ENCODE measurements at regions not wholly inside any gene's neighbourhood (a gene's known extent, or its start where the extent isn't known, plus 50 kb on each side); places are given as distances from the start of the nearest gene placed in this dataset.
"Not testable (repeated sequence)": the region's sequence is repeated elsewhere in the genome, so short reads cannot be mapped to it uniquely, and the experiment has no call there.

DNA sequence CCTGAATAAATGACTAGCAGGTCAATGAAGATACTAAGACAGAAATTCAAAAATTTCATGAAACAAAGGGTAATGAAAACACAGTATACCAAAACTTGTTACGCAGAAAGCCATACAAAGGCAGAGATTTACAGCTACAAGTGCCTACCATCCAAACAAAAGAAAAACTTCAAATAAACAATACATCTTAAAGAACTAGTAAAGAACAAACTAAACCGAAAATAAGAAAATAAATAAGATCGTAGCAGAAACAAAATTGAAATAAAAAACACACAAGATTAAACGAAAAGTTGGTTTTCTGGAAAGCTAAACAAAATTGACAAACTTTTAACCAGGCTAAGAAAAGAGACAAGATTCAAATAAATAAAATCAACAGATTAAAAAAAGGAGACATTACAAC is 51.5 kb downstream of the VPREB1 start:
- not testable (repeated sequence) for H2AFZ ChIP-seq (ENCODE audit: low read length); H3K27ac ChIP-seq (ENCODE audit: insufficient read depth, low read length)

GRCh38 chr22:22297159-22297793 is 52.7 kb downstream of the VPREB1 start:
- Histone ChIP-seq H2AFZ (ENCODE audit: low read length) (peak overlapping the region; percentile 76), H3K4me3 (replicated peaks in 1 of 4; ENCODE audit: control extremely low read depth in 1 of 4, insufficient read depth in 1 of 4, low read depth in 3 of 4, low read length in 4 of 4) (peak overlapping the region; percentile 62 to 71 (median 68))
- not testable (repeated sequence) for H4K20me1 ChIP-seq (ENCODE audit: control insufficient read depth, extremely low read depth, insufficient read depth, low read length); H3K27ac ChIP-seq (ENCODE audit: insufficient read depth, low read length); H3K79me2 ChIP-seq (ENCODE audit: control insufficient read depth, insufficient read depth, low read length); H3K36me3 ChIP-seq (ENCODE audit: control insufficient read depth, insufficient read depth, low read length); H3K4me2 ChIP-seq (ENCODE audit: extremely low read depth, insufficient read depth, low read length); H3K9me3 ChIP-seq (ENCODE audit: control insufficient read depth, insufficient read depth, low read depth, low read length); H3K4me1 ChIP-seq (ENCODE audit: control insufficient read depth, extremely low read depth, insufficient read depth, low read length); H3K27me3 ChIP-seq (ENCODE audit: control insufficient read depth, insufficient read depth, low read length); H3K9ac ChIP-seq (ENCODE audit: insufficient read depth, low read length)
- peak; percentile 11 to 21 for DNase-seq (ENCODE audit: low read depth in 2 of 2)

More for the DNA sequence above, 51.5 kb downstream of the VPREB1 start:
- not testable (repeated sequence) for H3K9me3 ChIP-seq (ENCODE audit: control insufficient read depth, insufficient read depth, low read depth, low read length); H3K27me3 ChIP-seq (ENCODE audit: control insufficient read depth, insufficient read depth, low read length); H3K79me2 ChIP-seq (ENCODE audit: control insufficient read depth, insufficient read depth, low read length); H3K4me1 ChIP-seq (ENCODE audit: control insufficient read depth, extremely low read depth, insufficient read depth, low read length); H3K4me3 ChIP-seq (replicated peaks in 1 of 4; ENCODE audit: control extremely low read depth in 1 of 4, insufficient read depth in 1 of 4, low read depth in 3 of 4, low read length in 4 of 4); H3K36me3 ChIP-seq (ENCODE audit: control insufficient read depth, insufficient read depth, low read length); H4K20me1 ChIP-seq (ENCODE audit: control insufficient read depth, extremely low read depth, insufficient read depth, low read length); DNase-seq (ENCODE audit: low read depth in 2 of 2); H3K4me2 ChIP-seq (ENCODE audit: extremely low read depth, insufficient read depth, low read length); H3K9ac ChIP-seq (ENCODE audit: insufficient read depth, low read length)

- peak overlapping the region; percentile 35 for H3K9ac ChIP-seq (ENCODE audit: insufficient read depth, low read length)
- H3K79me2 ChIP-seq (ENCODE audit: control insufficient read depth, insufficient read depth, low read length) = not testable (repeated sequence)
- TF ChIP-seq, protein P1, sequence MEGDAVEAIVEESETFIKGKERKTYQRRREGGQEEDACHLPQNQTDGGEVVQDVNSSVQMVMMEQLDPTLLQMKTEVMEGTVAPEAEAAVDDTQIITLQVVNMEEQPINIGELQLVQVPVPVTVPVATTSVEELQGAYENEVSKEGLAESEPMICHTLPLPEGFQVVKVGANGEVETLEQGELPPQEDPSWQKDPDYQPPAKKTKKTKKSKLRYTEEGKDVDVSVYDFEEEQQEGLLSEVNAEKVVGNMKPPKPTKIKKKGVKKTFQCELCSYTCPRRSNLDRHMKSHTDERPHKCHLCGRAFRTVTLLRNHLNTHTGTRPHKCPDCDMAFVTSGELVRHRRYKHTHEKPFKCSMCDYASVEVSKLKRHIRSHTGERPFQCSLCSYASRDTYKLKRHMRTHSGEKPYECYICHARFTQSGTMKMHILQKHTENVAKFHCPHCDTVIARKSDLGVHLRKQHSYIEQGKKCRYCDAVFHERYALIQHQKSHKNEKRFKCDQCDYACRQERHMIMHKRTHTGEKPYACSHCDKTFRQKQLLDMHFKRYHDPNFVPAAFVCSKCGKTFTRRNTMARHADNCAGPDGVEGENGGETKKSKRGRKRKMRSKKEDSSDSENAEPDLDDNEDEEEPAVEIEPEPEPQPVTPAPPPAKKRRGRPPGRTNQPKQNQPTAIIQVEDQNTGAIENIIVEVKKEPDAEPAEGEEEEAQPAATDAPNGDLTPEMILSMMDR (conservative IDR thresholded peaks at IDR 0.05 in 1 of 2, IDR thresholded peaks at IDR 0.05 in 1 of 2; ENCODE audit: low read depth in 1 of 2, low read length in 2 of 2) = peak; percentile 32 to 35
Observed at GRCh38 chr22:22297794-22298653, 53.4 kb downstream of the VPREB1 start.

GRCh38 chr22:22298654-22299009 is 54.0 kb downstream of the VPREB1 start:
- not testable (repeated sequence) for H3K27me3 ChIP-seq (ENCODE audit: control insufficient read depth, insufficient read depth, low read length); H2AFZ ChIP-seq (ENCODE audit: low read length); H3K9me3 ChIP-seq (ENCODE audit: control insufficient read depth, insufficient read depth, low read depth, low read length); H3K36me3 ChIP-seq (ENCODE audit: control insufficient read depth, insufficient read depth, low read length); H4K20me1 ChIP-seq (ENCODE audit: control insufficient read depth, extremely low read depth, insufficient read depth, low read length); H3K79me2 ChIP-seq (ENCODE audit: control insufficient read depth, insufficient read depth, low read length); H3K27ac ChIP-seq (ENCODE audit: insufficient read depth, low read length); H3K4me1 ChIP-seq (ENCODE audit: control insufficient read depth, extremely low read depth, insufficient read depth, low read length); DNase-seq (ENCODE audit: low read depth in 2 of 2); H3K9ac ChIP-seq (ENCODE audit: insufficient read depth, low read length)
- Histone ChIP-seq H3K4me3 (replicated peaks in 1 of 4; ENCODE audit: control extremely low read depth in 1 of 4, insufficient read depth in 1 of 4, low read depth in 3 of 4, low read length in 4 of 4) (peak overlapping the region; percentile 61 to 71 (median 65)), H3K4me2 (ENCODE audit: extremely low read depth, insufficient read depth, low read length) (peak overlapping the region; percentile 25)

More at GRCh38 chr22:22297794-22298653, 53.4 kb downstream of the VPREB1 start:
- H3K9me3 ChIP-seq (ENCODE audit: control insufficient read depth, insufficient read depth, low read depth, low read length); H3K27me3 ChIP-seq (ENCODE audit: control insufficient read depth, insufficient read depth, low read length); H4K20me1 ChIP-seq (ENCODE audit: control insufficient read depth, extremely low read depth, insufficient read depth, low read length); H3K36me3 ChIP-seq (ENCODE audit: control insufficient read depth, insufficient read depth, low read length); H3K27ac ChIP-seq (ENCODE audit: insufficient read depth, low read length); H3K4me1 ChIP-seq (ENCODE audit: control insufficient read depth, extremely low read depth, insufficient read depth, low read length): not testable (repeated sequence)
- Histone ChIP-seq H3K4me3 (replicated peaks in 1 of 4; ENCODE audit: control extremely low read depth in 1 of 4, insufficient read depth in 1 of 4, low read depth in 3 of 4, low read length in 4 of 4) (peak overlapping the region; percentile 66 to 71 (median 70)), H2AFZ (ENCODE audit: low read length) (peak overlapping the region; percentile 76), H3K4me2 (ENCODE audit: extremely low read depth, insufficient read depth, low read length) (peak overlapping the region; percentile 25)
- peak; percentile 50 for DNase-seq (ENCODE audit: low read depth in 2 of 2)

GRCh38 chr22:22300511-22300910 is 55.9 kb downstream of the VPREB1 start:
- H3K4me3 ChIP-seq (replicated peaks in 1 of 4; ENCODE audit: control extremely low read depth in 1 of 4, insufficient read depth in 1 of 4, low read depth in 3 of 4, low read length in 4 of 4); H3K27me3 ChIP-seq (ENCODE audit: control insufficient read depth, insufficient read depth, low read length); H3K4me1 ChIP-seq (ENCODE audit: control insufficient read depth, extremely low read depth, insufficient read depth, low read length); H4K20me1 ChIP-seq (ENCODE audit: control insufficient read depth, extremely low read depth, insufficient read depth, low read length); H3K4me2 ChIP-seq (ENCODE audit: extremely low read depth, insufficient read depth, low read length); H3K27ac ChIP-seq (ENCODE audit: insufficient read depth, low read length); DNase-seq (ENCODE audit: low read depth in 2 of 2); H3K9ac ChIP-seq (ENCODE audit: insufficient read depth, low read length); H3K36me3 ChIP-seq (ENCODE audit: control insufficient read depth, insufficient read depth, low read length); H2AFZ ChIP-seq (ENCODE audit: low read length); H3K9me3 ChIP-seq (ENCODE audit: control insufficient read depth, insufficient read depth, low read depth, low read length); H3K79me2 ChIP-seq (ENCODE audit: control insufficient read depth, insufficient read depth, low read length): not testable (repeated sequence)

DNA sequence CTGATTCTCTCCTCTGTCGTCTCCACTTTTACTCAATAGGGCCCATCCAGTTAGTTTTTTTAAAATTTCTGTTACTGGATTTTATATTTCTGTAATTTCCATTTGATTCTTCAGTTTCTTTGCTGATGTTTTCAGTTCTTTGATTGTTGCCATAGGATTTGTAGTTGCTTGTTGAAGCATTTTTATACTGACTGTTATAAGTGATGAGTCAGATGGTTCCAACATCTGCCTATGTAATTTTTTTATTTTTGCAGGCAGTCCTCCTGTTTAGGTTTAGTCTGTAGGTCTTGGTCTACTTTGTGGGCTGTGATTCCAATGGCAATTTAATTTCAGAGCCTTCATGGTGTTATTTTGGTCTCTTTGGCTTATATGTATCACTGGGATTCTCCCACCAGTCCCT is 56.4 kb downstream of the VPREB1 start:
- not testable (repeated sequence) for H3K27me3 ChIP-seq (ENCODE audit: control insufficient read depth, insufficient read depth, low read length); H4K20me1 ChIP-seq (ENCODE audit: control insufficient read depth, extremely low read depth, insufficient read depth, low read length); H3K4me2 ChIP-seq (ENCODE audit: extremely low read depth, insufficient read depth, low read length); H3K27ac ChIP-seq (ENCODE audit: insufficient read depth, low read length); H3K9ac ChIP-seq (ENCODE audit: insufficient read depth, low read length); H3K36me3 ChIP-seq (ENCODE audit: control insufficient read depth, insufficient read depth, low read length); H3K4me3 ChIP-seq (replicated peaks in 1 of 4; ENCODE audit: control extremely low read depth in 1 of 4, insufficient read depth in 1 of 4, low read depth in 3 of 4, low read length in 4 of 4); H2AFZ ChIP-seq (ENCODE audit: low read length); H3K79me2 ChIP-seq (ENCODE audit: control insufficient read depth, insufficient read depth, low read length); H3K9me3 ChIP-seq (ENCODE audit: control insufficient read depth, insufficient read depth, low read depth, low read length); DNase-seq (ENCODE audit: low read depth in 2 of 2); H3K4me1 ChIP-seq (ENCODE audit: control insufficient read depth, extremely low read depth, insufficient read depth, low read length)

Data from fibroblast of lung (primary cell).